SU-DHL-6 (cell line): ENCODE measurements at regions not wholly inside any gene's neighbourhood (a gene's known extent, or its start where the extent isn't known, plus 50 kb on each side); places are given as distances from the start of the nearest gene placed in this dataset.
"Not testable (repeated sequence)": the region's sequence is repeated elsewhere in the genome, so short reads cannot be mapped to it uniquely, and the experiment has no call there.

Source experiments
- H2AFZ ChIP-seq: fragments of 200-600 bp; sonication (generic); 2 replicates; pipeline ENCODE4 v1.6.1; 2014; ENCODE audit warnings: low read depth, mild to moderate bottlenecking, moderate library complexity, mixed read lengths, antibody characterized with exemption, low read length; ENCODE audit not compliant: severe bottlenecking
- H3F3A ChIP-seq: fragments of 200-600 bp; shearing (Covaris generic); 2 replicates; pipeline ENCODE4 v1.6.0; 2016; ENCODE audit warnings: antibody characterized with exemption, mild to moderate bottlenecking; ENCODE audit not compliant: insufficient read depth
- H3K27ac ChIP-seq: fragments of 200-600 bp; sonication (generic); 2 replicates; pipeline ENCODE4 v1.5.1; 2016; ENCODE audit warnings: low read depth, mild to moderate bottlenecking, low read length, moderate library complexity, mixed read lengths
- H3K27me3 ChIP-seq: fragments of 200-600 bp; sonication (generic), shearing (Covaris generic); 2 replicates; pipeline ENCODE4 v1.6.0; 2014; ENCODE audit warnings: mild to moderate bottlenecking, low read length
- H3K36me3 ChIP-seq: fragments of 200-600 bp; sonication (generic); 2 replicates; pipeline ENCODE4 v1.6.1; 2014; ENCODE audit warnings: mild to moderate bottlenecking, low read length, mixed read lengths
- H3K4me2 ChIP-seq: fragments of 300-600, 200-600 bp; shearing (Covaris generic), sonication (generic); 2 replicates; pipeline ENCODE4 v1.6.0; 2014; ENCODE audit warnings: low read length, low read depth, mild to moderate bottlenecking; ENCODE audit not compliant: poor library complexity, severe bottlenecking
- H3K4me3 ChIP-seq: fragments of 200-600 bp; sonication (generic); 2 replicates; pipeline ENCODE4 v1.5.1; 2014; ENCODE audit warnings: antibody characterized with exemption, low read length, mild to moderate bottlenecking, mixed read lengths; ENCODE audit not compliant: insufficient read depth, poor library complexity, severe bottlenecking
- H3K79me2 ChIP-seq: fragments of 200-600 bp; sonication (generic); 2 replicates; pipeline ENCODE4 v1.6.1; 2014; ENCODE audit warnings: mild to moderate bottlenecking, low read length, moderate library complexity; ENCODE audit not compliant: insufficient read depth
- H3K9ac ChIP-seq: fragments of 200-600 bp; sonication (generic); 2 replicates; pipeline ENCODE4 v1.7.0; 2014; ENCODE audit warnings: mild to moderate bottlenecking, low read length
- H3K9me2 ChIP-seq: fragments of 200-600 bp; sonication (generic); replicated peaks from 2 replicates; pipeline ENCODE4 v1.6.1; 2014; ENCODE audit warnings: low read length; ENCODE audit not compliant: insufficient read depth
- H3K9me3 ChIP-seq: fragments of 200-600 bp; sonication (generic); 2 replicates; pipeline ENCODE4 v1.6.1; 2014; ENCODE audit warnings: low read length, mixed read lengths; ENCODE audit not compliant: insufficient read depth
- H4K20me1 ChIP-seq: fragments of 200-600 bp; sonication (generic); 2 replicates; pipeline ENCODE4 v1.6.1; 2014; ENCODE audit warnings: low read depth, mild to moderate bottlenecking, antibody characterized with exemption, low read length, moderate library complexity, mixed read lengths
- EZH2phosphoT487 ChIP-seq: fragments of 200-600 bp; sonication (generic), shearing (Covaris generic); conservative IDR thresholded peaks from 2 replicates; pipeline ENCODE4 v1.6.1; 2018; ENCODE audit warnings: mild to moderate bottlenecking, antibody characterized with exemption, low read length, moderate library complexity, mixed read lengths
- TF ChIP-seq, protein P1 (sequence below): fragments of 200-600 bp; sonication (generic); IDR thresholded peaks from one replicate; pipeline ENCODE4 v1.5.1; 2017; ENCODE audit warnings: antibody characterized with exemption, mild to moderate bottlenecking, low read length, moderate library complexity; ENCODE audit not compliant: insufficient read depth, poor library complexity, severe bottlenecking

GRCh38 chrX:106247162-106247561, 79.1 kb downstream of the PWWP3B start:
- no peaks in the 10 kb centered on the region for H3K36me3 ChIP-seq
- H3K27me3 ChIP-seq, result no peaks in the 10 kb centered on the region
- H2AFZ ChIP-seq, result no peak overlapping the region
- H3K79me2 ChIP-seq, result no peaks in the 10 kb centered on the region
- H3K9me2 ChIP-seq, result no peaks in the 10 kb centered on the region
- no peak overlapping the region for H3K27ac ChIP-seq
- H3F3A ChIP-seq, result no peaks in the 10 kb centered on the region
- no peaks in the 10 kb centered on the region for H3K9me3 ChIP-seq
- no peaks in the 10 kb centered on the region for H4K20me1 ChIP-seq
- H3K4me3 ChIP-seq, result no peak overlapping the region
- no peak overlapping the region for H3K9ac ChIP-seq
- H3K4me2 ChIP-seq, result no peak overlapping the region
- no peak for TF ChIP-seq EZH2phosphoT487
- TF ChIP-seq, protein P1, sequence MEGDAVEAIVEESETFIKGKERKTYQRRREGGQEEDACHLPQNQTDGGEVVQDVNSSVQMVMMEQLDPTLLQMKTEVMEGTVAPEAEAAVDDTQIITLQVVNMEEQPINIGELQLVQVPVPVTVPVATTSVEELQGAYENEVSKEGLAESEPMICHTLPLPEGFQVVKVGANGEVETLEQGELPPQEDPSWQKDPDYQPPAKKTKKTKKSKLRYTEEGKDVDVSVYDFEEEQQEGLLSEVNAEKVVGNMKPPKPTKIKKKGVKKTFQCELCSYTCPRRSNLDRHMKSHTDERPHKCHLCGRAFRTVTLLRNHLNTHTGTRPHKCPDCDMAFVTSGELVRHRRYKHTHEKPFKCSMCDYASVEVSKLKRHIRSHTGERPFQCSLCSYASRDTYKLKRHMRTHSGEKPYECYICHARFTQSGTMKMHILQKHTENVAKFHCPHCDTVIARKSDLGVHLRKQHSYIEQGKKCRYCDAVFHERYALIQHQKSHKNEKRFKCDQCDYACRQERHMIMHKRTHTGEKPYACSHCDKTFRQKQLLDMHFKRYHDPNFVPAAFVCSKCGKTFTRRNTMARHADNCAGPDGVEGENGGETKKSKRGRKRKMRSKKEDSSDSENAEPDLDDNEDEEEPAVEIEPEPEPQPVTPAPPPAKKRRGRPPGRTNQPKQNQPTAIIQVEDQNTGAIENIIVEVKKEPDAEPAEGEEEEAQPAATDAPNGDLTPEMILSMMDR, result no peak

GRCh38 chrX:106249706-106250379, 81.7 kb downstream of the PWWP3B start:
- no peaks in the 10 kb centered on the region for H3K79me2 ChIP-seq
- no peaks in the 10 kb centered on the region for H3K9me3 ChIP-seq
- no peak overlapping the region for H3K4me3 ChIP-seq
- H2AFZ ChIP-seq, result no peak overlapping the region
- no peak overlapping the region for H3K4me2 ChIP-seq
- H3K27me3 ChIP-seq, result no peaks in the 10 kb centered on the region
- no peaks in the 10 kb centered on the region for H3F3A ChIP-seq
- no peak for TF ChIP-seq EZH2phosphoT487
- TF ChIP-seq, protein P1, result no peak
- no peak overlapping the region for H3K9ac ChIP-seq
- no peaks in the 10 kb centered on the region for H3K9me2 ChIP-seq
- H3K36me3 ChIP-seq, result no peaks in the 10 kb centered on the region
- no peaks in the 10 kb centered on the region for H4K20me1 ChIP-seq
- H3K27ac ChIP-seq, result no peak overlapping the region

- Histone ChIP-seq H3K4me3 (no peak overlapping the region), H3K9me2 (no peaks in the 10 kb centered on the region), H3K27me3 (no peaks in the 10 kb centered on the region), H3K27ac (no peak overlapping the region), H4K20me1 (no peaks in the 10 kb centered on the region), H3K79me2 (no peaks in the 10 kb centered on the region), H3F3A (no peaks in the 10 kb centered on the region), H2AFZ (no peak overlapping the region), H3K9ac (no peak overlapping the region), H3K36me3 (no peaks in the 10 kb centered on the region), H3K9me3 (no peaks in the 10 kb centered on the region), H3K4me2 (no peak overlapping the region)
- TF ChIP-seq, protein P1, result no peak
- TF ChIP-seq EZH2phosphoT487, result no peak
These were observed 95.7 kb downstream of the PWWP3B start for GRCh38 chrX:106263817-106264216.

DNA sequence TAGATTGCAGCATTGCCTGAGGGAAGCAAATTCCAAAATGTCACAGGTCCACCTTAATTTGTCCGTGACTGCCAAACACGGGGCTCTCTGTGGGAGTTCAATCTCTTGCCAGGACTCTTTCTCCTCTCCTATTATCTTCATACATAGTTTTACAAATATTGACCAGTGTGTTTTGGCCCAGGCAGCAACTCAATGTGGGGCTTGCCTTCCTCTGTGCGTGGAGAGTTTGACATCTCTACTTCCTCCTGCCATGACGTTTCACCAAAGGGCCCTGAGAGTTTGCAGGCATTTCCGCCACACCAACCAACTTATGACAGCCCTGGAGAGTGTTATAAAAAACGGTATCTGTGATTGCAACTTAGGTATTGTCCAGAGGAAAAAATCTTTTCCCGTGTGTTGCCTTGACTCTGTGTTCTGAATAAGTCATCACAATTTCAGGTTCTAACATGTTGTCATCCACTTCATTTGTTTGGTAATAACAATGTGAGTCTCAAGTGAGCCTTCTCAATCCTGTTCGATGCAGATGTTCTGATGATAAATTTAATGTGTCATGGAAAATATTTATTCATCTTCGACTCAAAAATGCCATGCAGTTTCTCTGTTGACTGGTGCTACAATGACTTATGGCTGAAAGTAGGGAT, 106.0 kb downstream of the PWWP3B start:
- not testable (repeated sequence) for H3K27me3 ChIP-seq, H3K27ac ChIP-seq, H3K79me2 ChIP-seq, H3K36me3 ChIP-seq, H3K9ac ChIP-seq, H4K20me1 ChIP-seq, H3K4me3 ChIP-seq, H3K9me2 ChIP-seq, H3K4me2 ChIP-seq, H3F3A ChIP-seq, H3K9me3 ChIP-seq, H2AFZ ChIP-seq

DNA sequence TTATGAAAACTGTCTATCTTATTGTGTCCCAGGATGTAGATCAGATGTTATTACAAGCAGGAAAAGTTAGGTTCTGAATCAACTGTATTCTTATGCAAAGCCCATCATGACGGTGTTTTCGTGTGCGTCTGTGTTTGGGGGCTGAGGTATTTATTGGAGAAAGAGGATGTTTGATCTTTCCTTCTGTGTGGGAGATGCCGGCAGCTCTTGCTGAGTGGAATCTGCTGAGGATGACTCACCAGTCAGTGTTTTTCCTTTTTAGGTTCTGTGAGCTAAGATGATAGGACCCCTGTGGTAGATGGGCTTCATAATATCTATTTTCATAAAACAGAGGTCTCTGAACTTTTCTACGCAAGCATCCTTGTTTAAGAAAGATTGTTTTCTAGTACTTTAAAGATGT, 107.1 kb downstream of the PWWP3B start:
- H3K27ac ChIP-seq, H3K4me2 ChIP-seq, H3F3A ChIP-seq, H3K9me3 ChIP-seq, H4K20me1 ChIP-seq, H3K4me3 ChIP-seq, H3K27me3 ChIP-seq, H2AFZ ChIP-seq, H3K9ac ChIP-seq, H3K9me2 ChIP-seq, H3K79me2 ChIP-seq, H3K36me3 ChIP-seq: not testable (repeated sequence)
